ENCODE measurements at regions not wholly inside any gene's neighbourhood (a gene's known extent, or its start where the extent isn't known, plus 50 kb on each side); places are given as distances from the start of the nearest gene placed in this dataset.
A peak's percentile ranks its signal among the peaks of the same experiment; 100 is the strongest.
"Not testable (repeated sequence)": the region's sequence is repeated elsewhere in the genome, so short reads cannot be mapped to it uniquely, and the experiment has no call there.

DNA sequence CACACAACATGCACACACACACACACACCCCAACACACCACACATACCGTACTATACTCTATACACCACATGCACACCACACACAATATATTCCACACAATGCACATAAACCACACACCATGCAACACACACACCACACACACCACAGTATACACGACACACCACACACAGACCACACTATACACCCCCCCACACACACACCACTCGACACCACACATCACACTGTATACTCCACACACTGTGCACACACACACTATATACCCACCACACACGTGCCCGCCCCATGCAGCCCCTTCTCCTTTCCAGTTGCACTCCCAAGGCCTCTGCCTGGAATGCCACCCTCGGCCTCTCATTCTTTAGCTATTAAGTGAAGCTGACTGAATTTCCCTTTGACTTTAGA, 148.2 kb upstream of the NOCT start:
- no peak for DNase-seq (ENCODE audit: low read depth)

DNA sequence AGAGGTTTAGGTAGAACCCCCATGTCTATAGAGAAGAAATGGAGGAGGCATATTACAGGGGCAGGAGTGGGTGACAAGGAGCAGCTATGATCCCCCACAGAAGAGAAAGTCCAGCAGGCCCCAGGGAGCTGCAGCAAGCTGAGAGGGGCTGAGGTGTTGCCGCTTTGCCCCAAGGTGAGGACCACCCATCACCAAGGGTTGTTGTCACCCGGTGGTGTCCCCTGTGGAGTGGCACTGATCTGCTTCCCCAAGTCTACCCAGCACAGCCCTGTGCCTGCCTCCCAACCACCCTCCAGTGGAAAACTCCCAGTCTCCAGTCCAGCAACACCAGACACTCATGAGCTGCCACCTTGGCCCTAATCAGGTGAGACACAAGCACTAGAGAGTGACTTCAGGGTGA, 149.3 kb upstream of the NOCT start:
- in situ Hi-C loops (cut with HindIII; ENCODE audit: low pct_unique_long_range_greater_than_20kb, low sequenced_read_pairs): no loop called here
- no peak for DNase-seq (ENCODE audit: low read depth)

More for the DNA sequence above, 148.2 kb upstream of the NOCT start:
- in situ Hi-C loops (cut with HindIII; ENCODE audit: low pct_unique_long_range_greater_than_20kb, low sequenced_read_pairs): no loop called here

DNA sequence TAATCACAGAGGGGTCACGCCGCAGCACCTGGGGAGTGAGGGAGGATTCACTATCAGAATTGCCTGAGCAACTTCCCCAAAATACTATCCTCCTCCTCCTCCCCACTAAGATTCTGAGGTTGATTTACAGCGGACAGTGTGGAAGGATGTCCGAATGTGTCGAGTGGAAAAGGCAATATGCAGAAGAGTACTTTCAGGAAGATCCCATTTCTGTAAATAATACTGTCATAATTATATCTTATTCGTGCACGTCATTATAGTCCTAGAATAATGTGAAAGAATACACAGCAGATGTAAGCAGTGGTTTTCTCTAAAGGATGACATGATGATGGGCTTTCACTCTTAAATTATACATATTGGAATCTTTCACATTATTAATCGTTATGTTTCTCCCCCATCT, 149.8 kb upstream of the NOCT start:
- in situ Hi-C loops (cut with HindIII; ENCODE audit: low pct_unique_long_range_greater_than_20kb, low sequenced_read_pairs): no loop called here
- DNase-seq (ENCODE audit: low read depth): no peak

DNA sequence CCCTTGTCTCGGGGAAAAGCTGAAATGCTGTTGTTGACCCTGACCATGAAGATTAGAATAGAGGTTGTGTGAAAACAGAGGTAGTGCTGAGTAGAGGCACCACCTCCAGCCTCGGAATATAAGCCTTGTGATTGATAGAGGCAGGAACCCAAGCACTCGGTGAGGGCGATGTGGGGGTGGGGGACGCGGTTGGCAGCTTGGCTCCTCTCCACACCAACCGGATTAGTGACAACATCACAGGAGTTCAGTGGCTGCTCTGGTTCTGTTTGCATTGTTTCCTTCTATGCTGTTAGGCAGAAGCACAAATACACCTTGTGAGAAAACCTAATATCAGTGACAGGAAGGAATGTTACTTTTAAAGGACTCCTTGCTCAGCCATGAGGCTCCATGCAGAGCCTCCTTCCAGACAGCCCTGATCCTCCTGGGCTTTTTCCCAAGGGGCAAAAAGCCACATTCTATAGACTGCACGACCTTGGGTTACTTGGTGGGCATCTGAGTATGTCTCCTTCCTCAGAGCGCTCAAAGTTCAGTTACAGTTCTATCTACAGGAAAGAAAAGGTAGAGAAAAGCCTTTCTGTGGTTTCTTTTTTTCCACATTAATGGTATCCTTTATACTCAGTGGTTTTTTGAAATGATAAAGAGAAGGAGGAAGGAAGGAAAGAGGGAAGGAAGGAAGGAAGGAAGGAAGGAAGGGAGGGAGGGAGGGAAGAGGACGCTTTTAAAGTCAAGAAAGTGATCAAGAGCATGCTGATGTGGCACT, 150.4 kb upstream of the NOCT start:
- no peak for DNase-seq (ENCODE audit: low read depth)
- in situ Hi-C loops (cut with HindIII; ENCODE audit: low pct_unique_long_range_greater_than_20kb, low sequenced_read_pairs): no loop called here

DNA sequence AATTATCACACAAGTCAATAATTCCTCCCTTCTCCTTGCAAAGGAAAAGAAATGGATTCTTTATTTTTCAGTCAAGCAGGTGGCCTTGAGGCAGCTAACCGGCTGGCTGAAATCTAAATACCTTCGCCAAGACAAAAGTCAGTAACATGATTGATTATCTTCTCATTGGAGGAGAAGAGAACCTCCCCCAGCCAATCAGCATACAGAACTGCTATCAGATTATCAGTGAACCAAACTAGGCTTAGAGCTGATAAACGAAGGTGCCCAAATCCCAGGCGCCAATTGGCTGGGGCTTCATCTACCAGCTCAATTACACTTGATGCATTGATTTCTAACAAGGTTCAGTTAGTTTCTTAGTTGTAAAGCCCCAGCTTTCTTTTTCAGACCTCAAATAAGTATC, 152.4 kb upstream of the NOCT start:
- no peak for DNase-seq (ENCODE audit: low read depth)
- in situ Hi-C loops (cut with HindIII; ENCODE audit: low pct_unique_long_range_greater_than_20kb, low sequenced_read_pairs): no loop called here

DNA sequence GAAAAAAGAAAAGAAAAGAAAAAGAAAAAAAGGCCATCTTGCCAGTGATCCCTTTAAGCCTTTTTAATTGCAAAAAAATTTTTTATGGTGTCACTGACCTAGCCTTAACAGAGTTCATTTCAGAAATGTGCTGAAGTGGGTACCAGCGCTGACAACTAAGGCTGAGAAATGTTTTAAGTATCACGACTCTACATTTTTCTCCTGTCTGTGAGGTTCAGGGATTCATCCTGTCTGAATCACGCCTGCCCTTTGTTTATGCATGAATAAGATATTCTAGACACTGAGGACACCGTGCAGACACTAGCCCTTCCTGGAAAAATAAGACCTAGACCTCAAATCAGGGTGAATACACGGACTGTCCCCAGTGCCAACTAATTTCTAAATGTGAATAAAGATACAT, 154.4 kb upstream of the NOCT start:
- peak; percentile 19 for DNase-seq (ENCODE audit: low read depth)
- in situ Hi-C loops (cut with HindIII; ENCODE audit: low pct_unique_long_range_greater_than_20kb, low sequenced_read_pairs): no loop called here

DNA sequence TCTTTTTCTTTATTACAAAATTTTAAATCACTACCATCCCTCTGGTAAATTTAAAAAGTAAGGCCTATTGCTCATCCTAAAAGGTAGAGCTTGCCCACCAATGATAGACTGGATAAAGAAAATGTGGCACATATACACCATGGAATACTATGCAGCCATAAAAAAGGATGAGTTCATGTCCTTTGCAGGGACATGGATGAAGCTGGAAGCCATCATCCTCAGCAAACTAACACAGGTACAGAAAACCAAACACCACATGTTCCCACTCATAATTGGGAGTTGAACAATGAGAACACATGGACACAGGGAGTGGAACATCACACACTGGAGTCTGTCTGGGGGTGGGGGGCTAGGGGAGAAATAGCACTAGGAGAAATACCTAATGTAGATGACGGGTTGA, 155.2 kb upstream of the NOCT start:
- DNase-seq (ENCODE audit: low read depth); in situ Hi-C loops (cut with HindIII; ENCODE audit: low pct_unique_long_range_greater_than_20kb, low sequenced_read_pairs): not testable (repeated sequence)

DNA sequence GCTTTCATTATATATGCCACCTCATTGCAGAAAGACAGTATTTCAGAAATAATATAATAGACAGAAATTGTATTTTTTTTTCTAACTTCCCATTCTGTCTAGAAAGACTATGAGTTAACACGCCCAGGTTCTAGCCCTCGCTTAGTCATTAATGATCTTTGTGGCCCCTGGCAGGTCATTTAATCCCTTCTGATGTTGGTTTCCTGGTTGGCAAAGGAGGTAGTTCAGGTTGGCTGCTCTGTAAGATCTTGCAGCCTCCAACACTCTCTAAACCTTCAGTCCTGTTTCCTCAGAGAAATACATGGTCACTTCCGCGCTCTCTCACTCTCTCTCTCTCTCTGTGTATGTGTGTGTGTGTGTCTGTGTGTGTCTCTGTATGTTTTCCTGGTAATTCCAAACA, 156.3 kb upstream of the NOCT start:
- DNase-seq (ENCODE audit: low read depth): peak; percentile 75
- in situ Hi-C loops (cut with HindIII; ENCODE audit: low pct_unique_long_range_greater_than_20kb, low sequenced_read_pairs): no loop called here

DNA sequence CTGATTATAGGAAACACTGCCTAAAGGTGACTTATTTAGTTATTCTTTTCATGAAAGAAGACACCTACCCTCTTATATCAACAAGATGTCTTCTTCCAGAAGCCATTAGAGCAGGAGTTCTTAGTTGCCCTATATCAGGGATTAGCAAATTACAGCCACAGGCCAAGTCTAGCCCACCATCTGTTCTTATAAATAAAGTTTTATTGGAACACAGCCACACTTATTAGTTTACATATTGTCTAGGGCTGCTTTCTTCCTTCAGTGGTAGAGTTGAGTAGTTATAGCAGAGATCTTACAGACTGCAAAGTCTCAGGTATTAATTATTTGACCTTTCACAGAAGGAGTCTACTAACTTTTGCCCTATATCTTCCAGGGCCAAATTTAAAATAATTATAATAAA, 157.2 kb upstream of the NOCT start:
- DNase-seq (ENCODE audit: low read depth): no peak
- in situ Hi-C loops (cut with HindIII; ENCODE audit: low pct_unique_long_range_greater_than_20kb, low sequenced_read_pairs): no loop called here

DNA sequence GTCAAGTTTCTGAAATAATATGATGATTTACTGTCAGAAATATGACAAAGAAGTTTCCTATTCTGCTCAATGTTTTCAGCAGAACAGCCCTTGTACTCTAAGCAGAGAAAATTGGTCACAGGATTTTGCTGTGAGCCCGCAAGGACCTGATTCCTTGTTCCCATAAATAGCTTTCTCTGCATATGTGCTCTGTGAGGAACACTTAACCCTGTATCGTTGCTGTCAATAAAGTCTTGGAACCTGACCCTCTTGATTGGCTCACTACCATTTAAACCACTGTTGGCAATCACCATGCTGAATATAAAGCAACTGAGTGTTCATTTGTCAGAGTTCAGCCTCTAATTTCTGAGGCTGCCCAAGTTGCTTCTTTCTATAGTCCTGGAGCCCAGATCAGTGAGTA, 158.2 kb upstream of the NOCT start:
- no peak for DNase-seq (ENCODE audit: low read depth)
- in situ Hi-C loops (cut with HindIII; ENCODE audit: low pct_unique_long_range_greater_than_20kb, low sequenced_read_pairs): no loop called here

DNA sequence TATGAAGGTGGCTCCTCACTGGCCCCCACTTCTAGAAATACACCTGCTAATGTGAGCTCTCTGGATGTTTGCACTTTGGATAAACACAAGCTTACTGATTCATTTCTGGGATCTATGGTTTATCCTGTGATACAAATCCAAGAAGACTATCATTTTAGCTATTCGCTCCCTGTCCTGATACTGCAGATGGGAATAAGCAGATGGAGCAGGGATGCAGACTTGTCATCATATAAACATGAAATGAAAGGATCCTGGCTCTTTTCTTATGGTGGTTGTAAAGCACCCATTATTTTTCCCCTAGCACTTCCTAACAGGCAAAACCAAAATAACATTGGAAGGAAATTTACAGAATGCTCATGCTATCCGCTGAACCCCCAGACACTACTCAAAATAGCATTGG, 162.9 kb upstream of the NOCT start:
- DNase-seq (ENCODE audit: low read depth): no peak
- in situ Hi-C loops (cut with HindIII; ENCODE audit: low pct_unique_long_range_greater_than_20kb, low sequenced_read_pairs): no loop called here

DNA sequence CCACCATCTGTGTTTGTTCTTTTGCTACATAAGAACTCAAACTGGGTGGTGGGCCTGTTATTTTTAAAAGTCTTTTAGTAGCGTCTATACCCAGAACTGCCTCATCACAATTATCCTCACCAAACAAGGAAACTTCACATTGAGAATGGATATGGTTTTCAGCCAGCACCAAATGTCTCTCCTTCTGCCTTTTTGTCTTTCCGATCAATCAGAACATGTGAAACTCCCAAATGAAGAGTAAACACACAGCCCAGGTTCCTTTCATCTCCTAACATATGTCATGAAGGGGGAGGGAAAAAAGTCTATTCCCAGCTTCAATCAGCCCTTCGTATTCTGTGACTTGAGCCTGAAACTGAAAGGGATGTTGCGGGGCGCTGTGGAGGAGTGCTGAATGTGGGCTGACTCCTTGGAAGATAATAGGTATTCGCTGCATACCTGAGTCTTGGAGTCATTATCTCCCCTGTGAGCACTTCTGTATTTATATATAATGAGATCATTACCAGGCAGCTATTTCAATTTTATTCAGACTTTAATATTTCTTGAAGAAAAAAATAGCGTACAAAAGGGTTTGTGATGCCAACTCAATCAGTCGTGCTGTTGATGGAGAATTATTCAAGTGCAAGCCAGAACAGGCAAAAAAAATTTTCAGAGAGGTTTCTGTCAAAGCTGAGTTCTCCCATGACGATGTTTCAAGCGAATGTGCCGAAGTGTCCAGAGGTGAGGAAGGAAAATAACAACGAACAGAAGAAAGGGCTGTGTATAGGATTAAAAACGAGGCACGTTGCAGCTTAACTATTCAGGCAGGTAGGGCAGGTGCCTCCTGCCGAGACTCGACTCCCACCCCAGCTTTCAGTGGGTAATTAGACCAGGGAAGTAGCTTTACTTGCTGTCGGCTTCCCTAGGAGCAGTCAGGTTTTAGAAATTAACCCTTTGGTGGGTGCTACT, 163.9 kb upstream of the NOCT start:
- in situ Hi-C loops (cut with HindIII; ENCODE audit: low pct_unique_long_range_greater_than_20kb, low sequenced_read_pairs): no loop called here

DNA sequence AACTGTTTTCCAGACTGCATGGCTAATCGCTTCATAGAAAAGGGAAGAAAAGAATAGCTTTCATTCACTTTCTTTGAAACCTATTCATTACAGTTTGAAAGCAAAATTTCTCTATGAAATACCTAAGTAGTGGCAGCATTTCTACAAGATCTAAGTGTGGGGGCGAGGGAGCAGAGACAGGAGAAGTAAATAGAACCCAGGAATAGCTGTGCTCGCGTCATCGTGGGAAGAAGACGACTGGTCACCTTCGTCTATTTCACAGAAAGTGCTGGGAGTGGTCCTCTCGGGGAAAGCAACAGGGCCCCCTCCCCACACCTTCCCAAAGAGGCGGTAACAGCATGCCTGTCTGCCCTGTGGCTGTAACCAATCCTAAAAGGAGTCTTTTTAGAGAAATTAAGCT, 169.9 kb upstream of the NOCT start:
- in situ Hi-C loops (cut with HindIII; ENCODE audit: low pct_unique_long_range_greater_than_20kb, low sequenced_read_pairs): no loop called here

More for the DNA sequence above, 163.9 kb upstream of the NOCT start:
- no peak for DNase-seq (ENCODE audit: low read depth)

DNA sequence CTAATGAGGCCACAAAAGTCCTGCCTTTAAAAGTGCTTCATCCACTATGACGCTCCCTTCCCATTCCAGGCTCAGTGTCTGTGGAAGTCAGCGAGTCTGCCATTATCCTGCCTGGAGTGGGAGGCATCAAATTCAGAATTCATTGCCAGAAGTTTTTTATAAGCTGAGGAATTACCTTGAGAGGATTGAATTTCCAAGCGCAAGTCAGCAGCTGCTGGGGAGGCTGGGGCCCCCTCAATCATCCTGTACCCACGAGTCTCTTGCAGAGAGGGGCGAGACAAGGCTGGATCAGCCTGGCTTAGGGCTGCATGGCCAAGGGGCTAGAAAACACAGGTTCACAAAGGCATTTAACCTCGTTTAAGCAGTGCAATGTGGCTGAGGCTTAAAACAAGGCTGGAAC, 170.5 kb upstream of the NOCT start:
- in situ Hi-C loops (cut with HindIII; ENCODE audit: low pct_unique_long_range_greater_than_20kb, low sequenced_read_pairs): no loop called here
- no peak for DNase-seq (ENCODE audit: low read depth)

More for the DNA sequence above, 169.9 kb upstream of the NOCT start:
- DNase-seq (ENCODE audit: low read depth): no peak

DNA sequence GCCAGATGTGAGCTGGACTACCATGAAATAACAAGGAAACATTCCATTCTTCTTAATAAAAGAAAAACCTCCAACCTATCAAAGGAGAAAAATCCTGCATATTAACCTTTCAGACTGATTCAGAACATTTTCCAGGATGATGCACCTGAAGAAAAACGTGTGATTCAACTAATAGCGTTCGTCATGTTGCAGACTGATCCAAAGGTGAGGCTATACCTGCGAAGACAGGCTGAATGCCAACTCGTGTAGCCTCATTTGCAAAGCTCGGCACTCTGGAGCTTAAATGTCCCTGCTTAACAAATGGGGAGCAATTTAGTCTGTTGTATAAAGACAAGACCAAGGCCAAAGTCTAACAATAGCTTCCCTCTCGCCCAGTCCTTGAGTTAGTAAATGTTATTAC, 172.0 kb upstream of the NOCT start:
- DNase-seq (ENCODE audit: low read depth): no peak
- in situ Hi-C loops (cut with HindIII; ENCODE audit: low pct_unique_long_range_greater_than_20kb, low sequenced_read_pairs): no loop called here

DNA sequence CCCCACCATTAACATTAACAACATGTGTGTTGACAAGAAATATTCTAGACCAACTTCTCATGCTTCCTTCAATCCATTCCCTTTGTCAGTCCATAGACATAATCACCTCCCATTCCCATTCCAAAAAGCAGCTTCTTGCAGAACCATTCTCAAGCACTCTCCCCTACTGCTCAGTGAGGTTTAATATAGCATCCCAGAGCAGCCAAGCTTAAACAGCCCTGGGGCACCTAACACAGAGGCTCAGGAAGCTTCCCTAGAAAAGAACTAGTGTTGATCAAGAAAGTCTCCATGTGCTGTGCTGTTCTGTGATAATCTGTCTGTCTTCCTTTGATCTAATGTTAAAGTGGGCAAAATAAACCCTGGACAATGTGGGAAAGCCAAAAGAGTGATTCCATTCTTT, 174.2 kb upstream of the NOCT start:
- in situ Hi-C loops (cut with HindIII; ENCODE audit: low pct_unique_long_range_greater_than_20kb, low sequenced_read_pairs): no loop called here

DNA sequence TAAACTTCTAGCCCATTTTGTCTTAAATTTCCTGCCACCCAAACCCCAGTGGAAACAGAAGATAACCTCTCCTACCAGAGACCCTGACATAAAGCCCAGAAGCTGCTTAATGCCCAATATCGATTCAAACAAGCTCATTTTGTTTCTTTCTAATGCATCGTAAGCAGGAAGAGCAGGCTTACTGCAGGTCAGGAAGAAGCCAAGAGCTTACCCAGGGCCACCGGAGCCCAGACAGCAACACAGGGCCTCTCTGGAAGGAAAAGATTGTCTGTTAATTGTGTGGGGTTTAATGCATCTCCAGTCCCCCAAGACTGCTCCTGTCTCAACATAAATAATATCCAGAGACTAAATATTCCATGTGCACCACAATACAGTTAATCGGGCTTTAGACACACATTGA, 177.3 kb upstream of the NOCT start:
- in situ Hi-C loops (cut with HindIII; ENCODE audit: low pct_unique_long_range_greater_than_20kb, low sequenced_read_pairs): no loop called here
- DNase-seq (ENCODE audit: low read depth): no peak

More for the DNA sequence above, 174.2 kb upstream of the NOCT start:
- DNase-seq (ENCODE audit: low read depth): no peak

DNA sequence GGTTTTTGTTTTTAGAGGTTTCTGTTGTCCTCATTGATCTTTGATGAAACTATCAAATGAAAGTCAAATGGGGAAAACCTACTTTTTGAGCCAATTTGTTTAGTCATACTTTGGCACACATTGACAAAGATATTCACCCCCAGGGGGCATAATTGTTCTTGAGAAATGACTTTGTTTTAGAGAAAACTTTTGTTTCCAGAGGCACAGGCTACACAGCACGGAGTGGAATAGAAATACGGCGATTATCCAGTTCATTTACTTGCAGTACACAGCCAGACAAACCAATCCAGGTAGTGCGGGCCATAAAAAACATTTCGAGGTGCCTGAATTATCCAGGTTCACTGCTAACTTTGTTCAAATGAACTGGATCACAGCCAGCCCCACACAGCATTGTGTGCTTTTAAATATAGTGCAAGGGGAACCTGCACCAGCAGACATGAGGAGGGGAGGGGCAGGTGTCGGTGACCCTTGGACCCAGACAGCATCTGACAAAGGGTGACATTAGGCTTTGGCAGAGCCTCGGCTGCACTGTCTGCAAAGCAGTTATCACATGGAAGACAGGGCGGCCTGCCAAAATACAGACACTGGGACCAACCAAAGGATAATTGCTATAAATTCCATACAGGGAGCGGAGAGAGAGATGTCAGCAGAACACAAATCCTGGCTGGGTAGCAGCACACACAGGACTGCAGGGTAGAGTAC, 179.6 kb upstream of the NOCT start:
- in situ Hi-C loops (cut with HindIII; ENCODE audit: low pct_unique_long_range_greater_than_20kb, low sequenced_read_pairs): no loop called here
- DNase-seq (ENCODE audit: low read depth): no peak

DNA sequence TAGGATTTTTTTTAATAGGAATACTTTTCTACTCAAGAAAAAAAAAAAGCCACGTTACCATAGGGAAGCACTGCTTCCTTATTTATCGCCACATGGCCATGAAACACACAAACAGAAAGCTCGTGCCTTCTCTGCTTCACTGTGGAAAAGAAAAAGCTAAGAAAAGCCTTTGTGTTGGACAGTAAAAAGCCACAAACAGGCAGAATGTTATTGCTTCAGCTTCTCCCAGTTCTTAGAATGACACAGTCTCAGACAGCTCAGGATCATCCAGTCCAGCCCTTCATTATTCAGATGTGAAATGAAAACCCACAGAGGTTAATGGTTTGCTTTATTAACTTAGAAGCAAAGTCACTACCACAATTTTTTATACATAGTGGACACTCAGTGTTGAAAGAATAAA, 181.6 kb upstream of the NOCT start:
- peak; percentile 57 for DNase-seq (ENCODE audit: low read depth)

More for the DNA sequence above, 181.6 kb upstream of the NOCT start:
- in situ Hi-C loops (cut with HindIII; ENCODE audit: low pct_unique_long_range_greater_than_20kb, low sequenced_read_pairs): no loop called here
